H9 (cell line): ENCODE measurements at regions not wholly inside any gene's neighbourhood (a gene's known extent, or its start where the extent isn't known, plus 50 kb on each side); places are given as distances from the start of the nearest gene placed in this dataset.

ENCODE experiments used
- DNase-seq: peaks from one replicate; pipeline ENCODE4 v3.0.0-alpha.2; 2017
- H2AFZ ChIP-seq: one replicate; pipeline ENCODE4 v1.6.1; 2013; ENCODE audit warnings: mild to moderate bottlenecking, low read length, control low read depth, moderate library complexity
- H2AK5ac ChIP-seq: 2 replicates; pipeline ENCODE4 v1.6.1; 2013; ENCODE audit warnings: low read length, control low read depth, mixed read lengths; ENCODE audit not compliant: insufficient read length
- H2BK120ac ChIP-seq: one replicate; pipeline ENCODE4 v1.6.1; 2013; ENCODE audit warnings: low read depth, mild to moderate bottlenecking, low read length, control low read depth, inconsistent platforms; ENCODE audit not compliant: poor library complexity, severe bottlenecking
- H2BK12ac ChIP-seq: 2 replicates; pipeline ENCODE4 v1.6.1; 2013; ENCODE audit warnings: low read length, control low read depth, mixed read lengths, low read depth; ENCODE audit not compliant: insufficient read length
- H2BK15ac ChIP-seq: 2 replicates; pipeline ENCODE4 v1.6.1; 2013; ENCODE audit warnings: low read depth, low read length, control low read depth
- H2BK20ac ChIP-seq: one replicate; pipeline ENCODE4 v1.6.1; 2013; ENCODE audit warnings: low read depth, mild to moderate bottlenecking, low read length, control low read depth, inconsistent platforms; ENCODE audit not compliant: poor library complexity, severe bottlenecking
- H2BK5ac ChIP-seq: 2 replicates; pipeline ENCODE4 v1.6.1; 2013; ENCODE audit warnings: low read length, control low read depth, mixed read lengths; ENCODE audit not compliant: insufficient read length
- H3K14ac ChIP-seq: 2 replicates; pipeline ENCODE4 v1.6.1; 2013; ENCODE audit warnings: low read length, control low read depth; ENCODE audit not compliant: insufficient read depth
- H3K18ac ChIP-seq: 2 replicates; pipeline ENCODE4 v1.6.1; 2013; ENCODE audit warnings: low read depth, mild to moderate bottlenecking, mixed read lengths, low read length, control low read depth; ENCODE audit not compliant: insufficient read length
- H3K23ac ChIP-seq: 2 replicates; pipeline ENCODE4 v1.6.1; 2013; ENCODE audit warnings: low read length, control low read depth, mixed read lengths, low read depth; ENCODE audit not compliant: insufficient read length
- H3K23me2 ChIP-seq: 2 replicates; pipeline ENCODE4 v1.6.1; 2013; ENCODE audit warnings: low read depth, mild to moderate bottlenecking, mixed read lengths, low read length, control low read depth; ENCODE audit not compliant: insufficient read length, poor library complexity, severe bottlenecking
- H3K27ac ChIP-seq: 2 replicates; pipeline ENCODE4 v1.5.1; 2013; ENCODE audit warnings: low read length, control low read depth, mixed read lengths, low read depth; ENCODE audit not compliant: insufficient read length
- H3K27me3 ChIP-seq: 2 replicates; pipeline ENCODE4 v1.6.1; 2013; ENCODE audit warnings: low read length, control low read depth, inconsistent platforms; ENCODE audit not compliant: insufficient read depth
- H3K4ac ChIP-seq: 2 replicates; pipeline ENCODE4 v1.6.1; 2013; ENCODE audit warnings: low read depth, mild to moderate bottlenecking, control low read depth, inconsistent platforms, low read length, moderate library complexity
- H3K4me1 ChIP-seq: 2 replicates; pipeline ENCODE4 v1.6.1; 2013; ENCODE audit warnings: low read length, control low read depth, inconsistent platforms; ENCODE audit not compliant: insufficient read depth
- H3K4me2 ChIP-seq: 2 replicates; pipeline ENCODE4 v1.6.1; 2013; ENCODE audit warnings: low read length, control low read depth, mixed read lengths; ENCODE audit not compliant: insufficient read length, insufficient read depth
- H3K56ac ChIP-seq: 2 replicates; pipeline ENCODE4 v1.6.1; 2013; ENCODE audit warnings: low read depth, mild to moderate bottlenecking, mixed read lengths, low read length, control low read depth; ENCODE audit not compliant: insufficient read length
- H3K79me1 ChIP-seq: 2 replicates; pipeline ENCODE4 v1.6.1; 2013; ENCODE audit warnings: low read depth, mild to moderate bottlenecking, moderate library complexity, low read length, control low read depth, inconsistent platforms; ENCODE audit not compliant: insufficient read depth, poor library complexity, severe bottlenecking
- H3K79me2 ChIP-seq: 2 replicates; pipeline ENCODE4 v1.6.1; 2013; ENCODE audit warnings: low read length, control low read depth, inconsistent platforms; ENCODE audit not compliant: insufficient read depth
- H3K9ac ChIP-seq: 2 replicates; pipeline ENCODE4 v1.6.1; 2013; ENCODE audit warnings: low read length, control low read depth, mixed read lengths; ENCODE audit not compliant: insufficient read length; ENCODE audit errors: extremely low read depth
- H3K9me3 ChIP-seq: one replicate; pipeline ENCODE4 v1.6.1; 2013; ENCODE audit warnings: low read depth, low read length, inconsistent platforms; ENCODE audit not compliant: control insufficient read depth
- H3T11ph ChIP-seq: one replicate; pipeline ENCODE4 v1.6.1; 2013; ENCODE audit warnings: mild to moderate bottlenecking, low read length, control low read depth, inconsistent platforms
- H4K20me1 ChIP-seq: one replicate; pipeline ENCODE4 v1.6.1; 2013; ENCODE audit not compliant: control insufficient read depth, insufficient read length, insufficient read depth
- H4K5ac ChIP-seq: 2 replicates; pipeline ENCODE4 v1.6.1; 2013; ENCODE audit warnings: low read depth, mild to moderate bottlenecking, mixed read lengths, low read length, control low read depth; ENCODE audit not compliant: insufficient read length
- H4K8ac ChIP-seq: replicated peaks from 2 replicates; pipeline ENCODE4 v1.6.1; 2013; ENCODE audit warnings: low read length, control low read depth, mixed read lengths, low read depth; ENCODE audit not compliant: insufficient read length
- H4K91ac ChIP-seq: 2 replicates; pipeline ENCODE4 v1.6.1; 2013; ENCODE audit warnings: low read depth, mild to moderate bottlenecking, moderate library complexity, mixed read lengths, low read length, control low read depth; ENCODE audit not compliant: insufficient read length
- H3K27ac Mint-ChIP-seq, 3 experiments: 2 replicates in 2 of 3; 3 replicates in 1 of 3; pipeline ENCODE4 v1.8.0; 2020 to 2021; ENCODE audit warnings: mixed read lengths in 3 of 3, mild to moderate bottlenecking in 1 of 3, moderate library complexity in 1 of 3
- H3K27me3 Mint-ChIP-seq: 2 replicates; pipeline ENCODE4 v1.8.0; 2021; ENCODE audit warnings: low read depth, mild to moderate bottlenecking, moderate library complexity, mixed read lengths
- H3K36me3 Mint-ChIP-seq, 3 experiments: 2 replicates in 2 of 3; 3 replicates in 1 of 3; pipeline ENCODE4 v1.8.0; 2020 to 2021; ENCODE audit warnings: low read depth in 3 of 3, mixed read lengths in 3 of 3; ENCODE audit not compliant: insufficient read depth in 1 of 3
- H3K4me1 Mint-ChIP-seq, 2 experiments: 2 replicates each; pipeline ENCODE4 v1.8.0; 2020; ENCODE audit warnings: mixed read lengths in 2 of 2
- H3K4me3 Mint-ChIP-seq, 2 experiments: 2 replicates in 1 of 2; 3 replicates in 1 of 2; pipeline ENCODE4 v1.8.0; 2020 to 2021; ENCODE audit warnings: mild to moderate bottlenecking in 2 of 2, mixed read lengths in 2 of 2, moderate library complexity in 1 of 2
- H3K9me3 Mint-ChIP-seq, 2 experiments: 2 replicates in 1 of 2; 3 replicates in 1 of 2; pipeline ENCODE4 v1.8.0; 2020; ENCODE audit warnings: mild to moderate bottlenecking in 2 of 2, mixed read lengths in 2 of 2, moderate library complexity in 1 of 2
- CTCF ChIP-seq: fragments of 200-600 bp; sonication (generic); conservative IDR thresholded peaks from 3 replicates; pipeline ENCODE4 v1.8.0; 2021; ENCODE audit warnings: antibody characterized with exemption, mild to moderate bottlenecking
- WGBS: extraction: QIAGEN DNeasy Blood & Tissue Kit; methylation state at CpG from one replicate; pipeline ENCODE4 v1.1.7; 2013; ENCODE audit warnings: missing lambda C conversion rate, low lambda C conversion rate, mixed read lengths; ENCODE audit not compliant: insufficient read length; ENCODE audit errors: extremely low coverage; 5-methylcytosine and 5-hydroxymethylcytosine counted together

GRCh38 chr20:48335308-48336050, 492.3 kb downstream of the PREX1 start:
- H3K14ac ChIP-seq, result no peak overlapping the region
- peaks cover 26 to 30% of the 10 kb centered on the region in 2 experiments for H3K4me1 Mint-ChIP-seq
- no peak for DNase-seq
- no peak overlapping the region for H3K23ac ChIP-seq
- no peak overlapping the region for H2AK5ac ChIP-seq
- no peak overlapping the region for H2BK5ac ChIP-seq
- H2BK12ac ChIP-seq, result no peak overlapping the region
- no peak overlapping the region for H3K56ac ChIP-seq
- no peak overlapping the region for H3K4me2 ChIP-seq
- no peak overlapping the region for H2BK15ac ChIP-seq
- H3T11ph ChIP-seq, result no peak overlapping the region
- no peak overlapping the region for H3K9ac ChIP-seq
- no peaks in the 10 kb centered on the region for H3K36me3 Mint-ChIP-seq
- no peaks in the 10 kb centered on the region for H3K9me3 ChIP-seq
- H3K79me2 ChIP-seq, result no peaks in the 10 kb centered on the region
- H4K91ac ChIP-seq, result no peak overlapping the region
- no peak for TF ChIP-seq CTCF
- no peak overlapping the region for H2BK20ac ChIP-seq
- no peaks in the 10 kb centered on the region for H3K23me2 ChIP-seq
- H4K8ac ChIP-seq, result no peak overlapping the region
- H3K9me3 Mint-ChIP-seq, result peaks cover 0 to 3% of the 10 kb centered on the region in 2 experiments; a peak in 2 of 5 replicates
- H3K27me3 ChIP-seq, result no peaks in the 10 kb centered on the region
- H4K5ac ChIP-seq, result no peak overlapping the region
- no CpG with 5 or more reads among the region's 3 CpGs for WGBS
- no peaks in the 10 kb centered on the region; the same call in 1 of the 2 replicates for H3K27me3 Mint-ChIP-seq
- H3K27ac ChIP-seq, result no peak overlapping the region
- H3K18ac ChIP-seq, result no peak overlapping the region
- no peak overlapping the region for H3K4ac ChIP-seq
- H2AFZ ChIP-seq, result no peak overlapping the region
- no peaks in the 10 kb centered on the region for H4K20me1 ChIP-seq
- H3K27ac Mint-ChIP-seq, result no peak overlapping the region
- no peak overlapping the region for H3K4me3 Mint-ChIP-seq
- H3K4me1 ChIP-seq, result 0 out of 2 replicates have a peak, but pooled peaks cover 2% of the 10 kb centered on the region
- H3K79me1 ChIP-seq, result no peaks in the 10 kb centered on the region
- H2BK120ac ChIP-seq, result no peak overlapping the region
